Nucleus accumbens (tissue), 56 donors: ENCODE measurements at regions not wholly inside any gene's neighbourhood (a gene's known extent, or its start where the extent isn't known, plus 50 kb on each side); places are given as distances from the start of the nearest gene placed in this dataset.
"Not testable (repeated sequence)": the region's sequence is repeated elsewhere in the genome, so short reads cannot be mapped to it uniquely, and the experiment has no call there.

Experiments
- DNase-seq, 56 donors: peaks; one replicate each; lab custom pipeline; 2025; lab: John Stamatoyannopoulos, UW

DNA sequence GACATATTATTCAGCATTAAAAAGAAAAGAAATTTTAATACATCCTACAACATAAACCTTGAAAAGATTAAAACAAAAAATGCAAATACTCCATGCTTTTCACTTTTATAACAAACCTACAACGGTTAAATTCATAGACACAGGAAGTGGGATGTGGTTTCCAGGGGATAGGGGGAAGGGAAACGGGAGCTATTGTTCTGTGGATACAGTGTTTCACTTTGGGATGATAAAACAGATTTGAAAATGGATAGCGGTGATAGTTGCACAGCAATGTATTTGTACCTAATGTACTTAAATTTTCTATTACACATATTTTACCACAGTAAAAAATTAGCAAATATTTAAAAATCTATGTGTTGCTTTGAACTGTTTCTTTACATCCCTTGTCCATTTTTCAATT lies 368.0 kb downstream of the CDY2B start:
- not testable (repeated sequence) for DNase-seq

DNA sequence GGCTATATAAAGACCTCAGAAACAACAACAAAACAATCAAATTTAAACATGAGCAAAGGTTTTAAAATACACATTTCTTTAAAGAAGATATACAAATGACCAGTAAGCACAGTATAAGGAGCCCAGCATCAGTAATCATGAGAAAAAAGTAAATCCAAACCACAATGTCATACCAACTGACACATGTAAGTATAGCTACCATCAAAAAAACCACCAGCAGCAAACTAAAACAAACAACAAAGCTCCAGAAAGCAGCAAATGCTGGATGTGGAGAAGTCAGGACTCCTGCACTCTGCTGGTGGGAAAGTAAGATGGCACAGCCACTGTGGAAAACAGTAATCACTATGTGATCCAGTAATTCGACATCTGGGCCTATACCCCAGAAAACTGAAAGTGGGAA lies 368.5 kb downstream of the CDY2B start:
- DNase-seq = not testable (repeated sequence)

DNA sequence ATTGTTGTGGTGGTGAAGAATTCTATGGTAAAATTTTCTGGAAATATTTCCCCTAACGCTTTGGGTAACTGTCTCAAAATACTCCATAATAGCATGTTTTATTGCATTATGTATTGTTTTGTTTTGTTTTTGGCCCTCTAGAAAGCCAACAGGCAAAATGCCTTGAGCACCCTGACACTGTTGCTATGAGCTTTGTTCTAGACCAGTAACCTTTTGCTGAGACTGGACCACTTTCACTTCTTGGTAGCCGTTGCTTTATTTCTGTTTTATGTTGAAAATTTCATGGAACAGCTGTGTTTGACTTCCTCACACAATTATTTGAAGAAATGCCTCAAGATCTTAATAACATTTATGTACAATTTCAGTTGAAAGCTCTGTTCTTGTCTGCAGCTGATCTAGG lies 374.2 kb downstream of the CDY2B start:
- not testable (repeated sequence) for DNase-seq

DNA sequence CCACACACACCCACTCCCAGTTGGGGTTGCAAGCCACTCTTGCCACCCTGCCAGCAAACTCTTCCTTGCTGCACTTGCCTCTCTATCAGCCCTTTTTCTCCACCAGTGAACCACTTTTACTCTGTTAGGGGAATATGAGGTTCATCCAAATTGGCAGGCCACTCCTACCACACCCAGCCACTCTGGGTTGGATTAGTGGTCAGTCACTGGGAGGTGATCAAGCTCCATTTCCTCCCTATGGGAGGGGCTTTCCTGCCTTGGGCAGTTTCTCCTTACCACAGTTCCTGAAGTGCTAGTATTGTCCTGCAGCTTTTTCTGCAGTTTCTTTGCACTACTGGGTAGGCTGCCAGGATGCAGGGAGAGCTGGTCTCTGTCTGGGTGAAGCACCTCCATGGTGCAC lies 395.3 kb downstream of the CDY2B start:
- DNase-seq = not testable (repeated sequence)

DNA sequence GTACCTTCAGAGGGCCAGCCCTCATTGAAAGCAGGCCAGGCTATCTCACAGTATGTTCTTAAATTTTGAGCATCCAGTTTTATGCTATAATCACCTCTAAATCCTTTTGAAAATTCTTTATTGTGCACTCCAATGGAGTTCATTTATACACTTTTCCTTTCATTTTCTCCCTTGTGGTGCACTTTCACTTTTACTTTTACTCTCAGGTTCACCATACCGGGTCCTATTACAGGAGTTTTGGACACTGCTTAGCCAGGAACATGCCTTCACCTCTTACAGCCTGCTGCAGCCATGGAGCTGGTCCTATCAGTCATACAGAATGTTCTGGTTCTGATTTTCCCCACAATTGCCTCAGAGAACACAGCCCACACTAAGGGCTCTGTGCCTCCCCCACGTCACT lies 395.9 kb downstream of the CDY2B start:
- DNase-seq = not testable (repeated sequence)

DNA sequence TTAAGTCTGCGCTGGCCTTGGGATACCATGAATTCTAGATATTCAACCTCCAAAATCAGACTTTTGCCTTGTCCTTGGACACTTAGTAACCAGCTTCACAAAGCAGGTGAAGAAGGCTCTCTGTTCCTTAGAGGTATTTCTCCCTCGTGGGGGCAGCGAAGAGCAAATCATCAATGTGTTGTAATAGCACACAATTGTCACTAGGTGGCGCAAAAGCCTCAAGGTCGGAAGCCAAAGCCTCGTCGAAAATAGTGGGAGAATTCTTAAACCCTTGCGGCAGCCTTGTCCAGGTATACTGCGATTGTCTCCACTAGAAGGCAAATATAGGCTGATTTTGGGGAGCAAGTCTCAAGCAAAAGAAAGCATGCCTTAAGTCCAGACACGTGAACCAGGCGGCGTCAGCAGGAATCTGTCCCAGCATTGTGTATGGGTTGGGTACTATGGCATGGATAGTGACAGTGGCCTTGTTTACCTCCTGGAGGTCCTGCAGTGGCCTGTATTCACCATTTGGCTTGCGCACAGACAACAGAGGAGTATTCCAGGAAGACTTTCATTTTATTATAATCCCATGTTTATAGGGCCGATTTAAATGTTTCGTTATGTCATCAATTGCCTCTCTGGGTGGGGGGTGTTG lies 398.5 kb downstream of the CDY2B start:
- not testable (repeated sequence) for DNase-seq

DNA sequence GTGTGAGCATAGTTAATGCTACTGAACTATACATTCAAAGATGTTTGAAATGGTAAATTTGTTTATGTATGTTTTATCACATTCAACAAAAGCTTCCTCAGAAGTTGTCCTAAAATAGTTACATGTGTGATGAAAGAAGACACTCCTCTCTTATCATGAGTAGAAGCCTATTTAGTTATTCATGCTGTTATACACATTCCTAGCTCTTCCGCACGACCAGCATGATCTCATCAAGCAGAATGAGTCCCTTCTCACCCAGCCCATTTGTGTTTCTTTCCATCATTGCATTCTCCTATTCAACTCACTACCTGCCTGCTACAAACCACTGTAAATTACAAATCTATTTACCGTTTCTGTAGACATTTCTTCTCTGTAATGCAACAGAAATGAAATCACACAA lies 408.0 kb downstream of the CDY2B start:
- not testable (repeated sequence) for DNase-seq

DNA sequence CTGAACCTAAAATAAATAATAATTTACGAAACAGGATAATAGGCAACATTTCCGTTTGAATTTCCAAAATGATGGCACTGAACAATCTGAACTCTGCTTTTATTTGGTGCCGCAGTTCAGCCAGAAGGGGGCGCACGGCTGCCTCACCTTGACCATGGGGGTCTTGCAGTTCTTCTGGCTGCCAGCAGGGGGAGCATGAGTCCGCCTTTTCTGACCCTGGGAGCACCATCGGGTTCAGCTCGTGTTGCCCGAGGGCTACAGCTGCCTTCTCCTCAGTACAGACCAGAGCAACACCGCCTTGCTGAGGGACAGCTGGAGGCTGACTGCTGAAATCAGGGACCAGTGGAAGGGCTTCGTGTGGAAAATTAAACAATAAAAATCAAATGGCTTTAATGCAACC lies 420.3 kb downstream of the CDY2B start:
- DNase-seq = not testable (repeated sequence)

DNA sequence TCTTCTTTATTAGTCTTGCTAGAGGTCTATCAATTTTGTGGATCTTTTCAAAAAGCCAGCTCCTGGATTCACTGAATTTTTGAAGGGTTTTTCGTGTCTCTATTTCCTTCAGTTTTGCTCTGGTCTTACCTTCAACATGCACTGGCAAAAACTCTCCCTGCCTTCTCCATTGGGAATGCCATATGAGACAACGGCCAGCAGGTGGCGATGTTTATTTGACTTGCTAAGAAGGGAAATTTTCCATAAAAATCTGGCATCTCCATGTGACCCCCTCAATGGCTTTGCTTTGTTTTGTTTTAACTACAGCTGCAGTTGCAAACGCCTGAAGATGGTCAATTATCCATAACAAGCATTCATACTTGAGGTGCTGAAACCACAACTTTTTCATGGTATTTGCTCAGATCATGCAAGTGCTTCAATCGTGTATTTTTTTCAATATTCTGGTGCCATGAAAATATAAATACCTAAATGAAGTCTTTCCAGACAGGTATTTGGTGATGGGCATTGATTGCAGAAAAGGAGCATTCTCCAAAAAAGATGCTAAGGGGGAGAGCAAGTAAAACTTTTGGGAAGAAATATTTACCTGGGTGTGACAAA lies 449.4 kb downstream of the CDY2B start:
- peak in 7 of 56 donors; percentile 0 for DNase-seq

DNA sequence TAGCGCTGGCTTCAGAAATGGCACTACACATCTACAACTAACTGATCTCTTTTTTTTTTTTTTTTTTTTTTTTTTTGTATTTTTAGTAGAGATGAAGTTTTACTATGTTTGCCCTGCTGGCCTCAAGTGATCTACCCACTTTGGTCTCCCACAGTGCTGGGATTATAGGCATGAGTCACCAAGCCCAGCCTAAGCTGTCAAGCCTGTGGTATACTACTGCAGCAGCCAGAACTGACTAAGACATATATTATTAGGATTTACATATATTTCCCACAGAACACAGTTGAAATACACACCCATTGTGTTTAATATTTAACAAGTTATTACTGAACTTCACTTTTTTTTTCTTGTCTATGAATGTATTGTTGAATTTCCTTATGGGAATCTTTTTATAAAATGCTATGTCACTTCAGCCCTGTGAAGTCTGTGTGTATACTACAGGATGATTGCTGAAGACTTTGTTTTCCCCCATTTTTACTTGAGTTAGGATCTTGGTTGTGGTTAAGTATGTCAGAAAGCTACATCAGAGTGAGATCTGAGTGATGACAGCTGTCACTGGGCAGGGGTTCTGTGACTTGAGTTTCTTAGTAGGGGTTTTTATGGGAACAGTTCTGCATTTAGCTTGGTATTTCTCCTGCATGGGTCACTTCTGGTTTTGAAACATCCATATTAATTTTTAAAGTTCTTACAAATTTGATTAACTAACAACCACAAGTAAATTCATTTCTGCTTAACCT lies 481.5 kb downstream of the CDY2B start:
- DNase-seq = no peak

DNA sequence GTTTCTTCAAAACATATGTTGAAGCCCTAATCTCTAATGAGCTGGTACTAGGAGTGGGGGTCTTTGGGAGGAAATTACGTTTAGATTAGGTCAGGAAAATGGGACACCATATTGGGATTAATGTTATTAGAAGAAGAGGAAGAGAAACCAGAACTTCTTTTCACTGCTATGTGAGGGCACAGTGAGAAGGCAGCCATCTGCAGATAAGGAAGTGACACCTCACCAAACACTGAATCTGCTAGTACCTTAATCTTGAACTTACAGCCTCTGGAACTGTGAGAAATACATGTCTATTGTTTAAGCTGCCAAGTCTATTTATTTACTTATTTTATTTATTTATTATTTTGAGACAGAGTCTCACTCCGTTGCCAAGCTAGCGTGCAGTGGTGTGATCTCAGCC lies 482.4 kb downstream of the CDY2B start:
- DNase-seq = no peak

DNA sequence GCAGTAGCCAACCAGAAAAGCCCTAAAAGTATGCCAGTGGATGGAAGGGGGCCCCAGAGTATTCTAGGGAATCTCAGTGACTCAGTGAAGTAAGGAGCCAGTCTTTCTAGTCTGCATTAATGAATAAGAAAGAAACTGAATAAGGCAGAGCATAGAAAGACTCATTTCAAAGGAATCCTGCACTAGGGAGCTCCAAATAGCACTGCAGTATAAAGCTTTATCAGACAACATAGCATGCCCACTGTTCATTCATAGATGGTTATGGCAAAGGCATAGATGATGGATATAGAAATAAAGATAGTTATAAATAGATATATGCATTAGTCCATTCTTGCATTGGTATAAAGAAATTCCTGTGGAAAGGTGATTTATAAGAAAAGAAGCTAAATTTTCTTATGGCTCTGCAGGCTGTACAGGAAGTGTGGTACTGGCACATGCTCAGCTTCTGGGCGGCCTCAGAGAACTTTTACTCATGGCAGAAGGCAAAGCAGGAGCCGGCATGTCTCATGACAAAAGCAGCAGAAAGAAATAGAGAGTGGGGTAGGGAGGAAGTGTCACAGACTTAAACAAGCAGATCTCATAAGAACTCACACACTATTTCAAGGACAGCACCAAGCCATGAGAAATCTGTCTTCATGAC lies 498.5 kb downstream of the CDY2B start:
- DNase-seq = no peak

DNA sequence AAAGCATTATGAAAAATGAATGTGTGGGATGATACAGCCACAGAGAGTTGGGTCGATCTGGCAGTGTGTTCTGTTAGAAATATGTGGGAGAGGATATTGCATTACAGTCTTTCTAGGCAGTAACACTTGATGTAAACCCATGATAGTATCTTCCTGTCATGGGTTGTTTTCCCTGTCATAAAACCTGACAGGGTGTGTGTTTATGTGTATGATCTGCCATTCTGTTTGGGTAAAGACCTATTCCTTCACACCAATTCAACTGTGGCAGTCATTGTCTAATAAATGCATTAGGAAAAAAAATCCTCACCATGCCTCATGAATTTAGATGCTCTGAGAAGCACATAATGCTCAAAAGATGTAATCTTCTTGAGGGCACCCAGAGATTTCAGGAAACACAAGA lies 501.7 kb downstream of the CDY2B start:
- no peak for DNase-seq

DNA sequence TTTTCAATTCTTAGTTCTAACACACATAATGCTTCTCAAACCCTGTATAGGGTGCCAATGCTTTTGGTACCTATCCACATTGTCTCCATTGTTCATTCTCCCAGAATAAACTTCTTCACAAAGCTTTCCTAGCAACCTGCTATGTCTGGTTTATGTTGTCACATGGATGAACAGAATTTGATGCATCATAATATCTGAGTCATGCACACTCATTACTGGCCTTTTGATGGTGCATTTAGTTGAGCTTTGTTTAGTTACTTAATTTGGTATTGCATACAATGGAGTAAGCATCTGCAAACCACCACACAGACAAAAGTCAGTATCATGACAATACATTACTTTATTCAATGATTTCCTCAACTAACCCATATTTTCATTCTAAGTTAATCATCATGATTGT lies 511.6 kb downstream of the CDY2B start:
- DNase-seq = no peak

DNA sequence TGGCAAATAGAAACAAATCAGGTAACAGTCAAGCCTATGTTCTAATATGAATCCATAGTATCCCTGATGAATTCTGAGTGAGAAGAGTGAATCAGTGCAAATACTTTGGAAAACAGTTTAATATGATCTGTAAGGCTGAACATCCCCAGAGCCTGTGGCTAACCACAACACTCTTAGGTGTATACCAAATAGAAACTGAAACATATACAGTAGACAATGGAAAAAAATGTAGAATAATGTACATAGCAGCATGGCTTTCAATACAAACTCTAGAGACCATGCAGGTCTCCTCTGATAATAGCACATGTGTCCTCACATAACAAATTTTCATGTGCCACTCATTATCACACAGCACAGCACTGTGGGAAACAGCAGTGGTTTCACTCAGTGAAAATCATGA lies 513.6 kb downstream of the CDY2B start:
- no peak for DNase-seq

DNA sequence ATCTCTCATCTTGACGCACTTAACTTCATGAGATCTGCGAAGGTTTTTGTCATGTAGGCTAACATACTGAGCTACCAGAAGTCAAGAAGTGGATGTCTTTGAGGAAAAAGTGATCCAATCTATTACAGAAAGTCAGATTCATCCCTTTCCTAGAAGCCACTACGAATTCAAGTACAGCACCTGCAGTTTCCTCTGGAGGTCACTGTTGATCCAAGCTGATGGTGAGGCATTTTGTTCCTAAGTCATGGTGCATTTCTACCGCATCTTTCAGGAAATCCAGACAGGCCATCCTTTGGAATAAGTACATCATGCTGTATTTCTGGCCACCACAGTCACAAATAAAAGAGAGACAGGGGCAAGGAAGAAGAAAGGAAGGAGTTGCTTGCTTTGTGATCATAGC lies 541.0 kb downstream of the CDY2B start:
- DNase-seq = no peak

DNA sequence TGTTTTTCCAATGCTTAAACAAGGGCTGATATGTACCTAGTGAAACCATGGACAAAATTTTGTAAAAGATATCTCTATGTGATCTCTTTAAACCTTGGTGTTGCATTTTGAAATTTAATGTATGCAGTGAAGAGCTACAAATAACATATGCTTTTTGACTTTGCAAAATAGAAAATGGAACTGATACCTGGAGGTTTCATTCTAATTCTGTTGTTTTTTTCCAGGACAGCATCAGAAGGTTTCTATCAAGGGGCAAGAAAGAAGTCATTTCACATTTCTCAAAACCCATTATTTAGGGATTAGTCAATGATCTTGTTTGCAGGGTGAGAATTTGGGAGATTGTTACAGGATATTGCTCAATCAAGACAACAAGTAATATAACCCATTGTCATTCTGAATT lies 549.3 kb downstream of the CDY2B start:
- DNase-seq = no peak

DNA sequence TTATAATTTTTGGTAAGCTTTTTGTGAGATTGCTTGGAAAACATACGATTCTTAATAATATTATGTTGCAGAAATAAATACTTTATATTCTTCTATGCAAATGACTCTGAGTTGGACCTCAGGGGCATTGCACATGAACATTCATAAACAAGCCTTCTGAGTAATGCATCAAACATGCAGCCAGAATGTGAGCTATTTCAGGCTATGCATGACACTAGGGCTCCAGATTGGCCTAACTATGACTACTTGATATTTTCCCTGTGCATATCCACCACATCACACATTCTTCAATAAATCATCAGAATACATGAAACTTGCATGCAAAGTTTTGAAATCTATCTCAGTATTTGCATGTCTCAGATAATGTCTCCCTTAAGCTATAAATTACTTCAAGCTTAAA lies 560.1 kb downstream of the CDY2B start:
- DNase-seq = no peak

DNA sequence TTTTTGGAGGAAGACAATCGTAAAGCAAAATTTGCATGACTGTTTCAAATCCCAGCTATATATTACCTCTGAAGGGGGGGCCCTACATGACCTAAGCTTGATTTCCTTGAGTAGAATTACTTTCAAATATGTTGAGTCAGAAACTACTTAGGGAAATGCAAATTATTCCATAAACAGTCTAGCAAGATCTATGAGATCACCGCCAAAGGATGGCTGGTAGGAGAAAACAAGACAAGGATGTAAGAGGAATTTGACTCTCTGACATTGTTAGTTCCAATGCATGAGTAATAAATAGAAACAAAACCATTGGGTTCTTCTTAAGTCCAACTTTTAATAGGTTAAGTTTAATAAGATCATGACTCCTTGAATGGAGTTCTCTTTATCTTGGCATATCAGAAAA lies 561.4 kb downstream of the CDY2B start:
- no peak for DNase-seq

DNA sequence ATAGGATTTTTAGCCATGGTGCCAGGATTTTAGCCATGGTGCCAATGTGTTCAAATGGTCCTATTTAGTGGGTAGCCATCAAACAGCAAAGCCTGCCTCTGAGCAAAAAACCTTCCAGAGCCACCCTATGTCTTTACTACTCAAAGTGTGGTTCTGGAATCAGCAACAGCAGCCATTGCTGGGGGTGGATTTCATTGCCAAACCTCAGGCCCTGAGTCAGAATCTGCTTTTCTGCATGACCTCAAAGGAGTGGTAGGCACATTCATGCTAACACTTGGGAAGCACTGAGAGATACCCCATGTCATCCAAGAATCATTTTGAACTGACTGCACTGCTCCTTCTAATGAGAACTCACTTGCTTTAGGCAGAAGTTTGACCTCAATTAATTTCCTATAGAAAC lies 603.0 kb downstream of the CDY2B start:
- no peak for DNase-seq

DNA sequence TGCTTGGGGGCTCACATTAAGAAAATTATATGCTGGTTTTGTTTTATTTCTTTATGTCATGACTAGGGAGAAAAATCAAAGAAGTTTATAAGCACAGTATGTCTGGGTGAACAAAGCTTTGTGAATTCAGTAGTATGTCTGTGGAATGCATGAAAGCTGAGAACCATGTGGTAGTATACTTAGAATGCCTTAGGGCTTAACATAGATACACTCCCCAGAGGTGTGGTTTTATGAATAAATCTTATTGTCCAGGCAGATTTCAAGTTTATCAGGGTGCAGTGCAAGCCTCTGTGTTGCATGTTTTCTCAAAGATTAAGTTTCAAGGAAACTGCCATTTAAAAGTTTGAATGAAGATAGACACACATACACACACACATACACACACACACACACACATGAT lies 620.5 kb downstream of the CDY2B start:
- DNase-seq = no peak

DNA sequence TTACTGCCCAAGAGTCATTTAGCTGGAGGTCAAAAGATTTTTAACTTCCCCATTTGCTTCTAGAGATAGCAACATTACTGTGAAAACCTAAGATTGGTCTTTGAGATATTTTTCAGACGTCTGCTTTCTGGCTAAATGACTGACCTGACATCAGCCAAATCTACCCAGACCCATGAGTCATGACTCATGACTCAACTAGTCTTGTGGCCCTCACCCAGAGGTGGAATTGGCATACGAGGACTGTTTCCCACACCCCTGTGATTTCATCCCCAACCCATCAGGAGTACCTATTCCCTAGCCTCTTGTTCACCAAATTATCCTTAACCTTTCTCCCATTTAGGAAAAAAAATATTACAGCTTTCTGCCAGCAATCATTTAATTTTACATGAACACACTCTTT lies 641.6 kb downstream of the CDY2B start:
- no peak for DNase-seq
